Lung (tissue), 11 donors: ENCODE measurements at regions not wholly inside any gene's neighbourhood (a gene's known extent, or its start where the extent isn't known, plus 50 kb on each side); places are given as distances from the start of the nearest gene placed in this dataset.

Experiments used
- ATAC-seq: fragments of 200-7000 bp; cut with Tn5 transposase; one replicate; pipeline ENCODE4 v1.9.1; 2020; ENCODE audit warnings: moderate number of reproducible peaks; ENCODE audit not compliant: insufficient read depth, low FRiP score
- DNase-seq, 3 donors: peaks; one replicate each; pipeline ENCODE4 v3.0.0-alpha.2; 2013 to 2017
- H3K27ac ChIP-seq, 2 donors: one replicate each; pipeline ENCODE4 v1.5.1; 2013; ENCODE audit warnings: mild to moderate bottlenecking in 2 of 2, moderate library complexity in 2 of 2, control low read depth in 1 of 2, inconsistent platforms in 1 of 2, low read depth in 1 of 2, low read length in 1 of 2
- H3K27me3 ChIP-seq, 3 donors: one replicate each; pipeline ENCODE4 v1.5.1; 2013; ENCODE audit warnings: low read length in 2 of 3; ENCODE audit not compliant: control insufficient read depth in 3 of 3, insufficient read depth in 3 of 3
- H3K36me3 ChIP-seq, 4 donors: one replicate each; pipeline ENCODE4 v1.5.1; 2013; ENCODE audit warnings: low read length in 4 of 4, mild to moderate bottlenecking in 1 of 4, moderate library complexity in 1 of 4; ENCODE audit not compliant: control insufficient read depth in 4 of 4, insufficient read depth in 4 of 4
- H3K4me1 ChIP-seq, 5 donors: one replicate each; pipeline ENCODE4 v1.5.1; 2013; ENCODE audit warnings: low read length in 5 of 5, mild to moderate bottlenecking in 2 of 5, moderate library complexity in 1 of 5; ENCODE audit not compliant: control insufficient read depth in 5 of 5, insufficient read depth in 5 of 5
- H3K4me3 ChIP-seq: one replicate; pipeline ENCODE4 v1.5.1; 2013; ENCODE audit warnings: mild to moderate bottlenecking, control low read depth, moderate library complexity
- H3K9ac ChIP-seq, 2 donors: one replicate each; pipeline ENCODE4 v1.5.1; 2013; ENCODE audit warnings: low read length in 2 of 2, control low read depth in 1 of 2; ENCODE audit not compliant: insufficient read depth in 1 of 2
- H3K9me3 ChIP-seq, 4 donors: one replicate each; pipeline ENCODE4 v1.5.1; 2013; ENCODE audit warnings: low read length in 3 of 4, mild to moderate bottlenecking in 1 of 4, moderate library complexity in 1 of 4; ENCODE audit not compliant: control insufficient read depth in 4 of 4, insufficient read depth in 3 of 4
- WGBS, 2 donors: extraction: QIAGEN DNeasy Blood & Tissue Kit; methylation state at CpG; one replicate each; pipeline ENCODE4 v1.1.7; 2013; 5-methylcytosine and 5-hydroxymethylcytosine counted together
- TF ChIP-seq, protein P1 (sequence below): IDR thresholded peaks from 2 replicates; pipeline ENCODE4 v1.5.1; 2012; ENCODE audit warnings: mild to moderate bottlenecking; ENCODE audit errors: control extremely low read depth, extremely low read depth
- donor health status: control.
- donor health status: control.
- donor health status: Bipolar disorder and iron deficiency.
- donor health status: healthy.
- donor health status: DM: yes; HTN: yes; CAD: no.

DNA sequence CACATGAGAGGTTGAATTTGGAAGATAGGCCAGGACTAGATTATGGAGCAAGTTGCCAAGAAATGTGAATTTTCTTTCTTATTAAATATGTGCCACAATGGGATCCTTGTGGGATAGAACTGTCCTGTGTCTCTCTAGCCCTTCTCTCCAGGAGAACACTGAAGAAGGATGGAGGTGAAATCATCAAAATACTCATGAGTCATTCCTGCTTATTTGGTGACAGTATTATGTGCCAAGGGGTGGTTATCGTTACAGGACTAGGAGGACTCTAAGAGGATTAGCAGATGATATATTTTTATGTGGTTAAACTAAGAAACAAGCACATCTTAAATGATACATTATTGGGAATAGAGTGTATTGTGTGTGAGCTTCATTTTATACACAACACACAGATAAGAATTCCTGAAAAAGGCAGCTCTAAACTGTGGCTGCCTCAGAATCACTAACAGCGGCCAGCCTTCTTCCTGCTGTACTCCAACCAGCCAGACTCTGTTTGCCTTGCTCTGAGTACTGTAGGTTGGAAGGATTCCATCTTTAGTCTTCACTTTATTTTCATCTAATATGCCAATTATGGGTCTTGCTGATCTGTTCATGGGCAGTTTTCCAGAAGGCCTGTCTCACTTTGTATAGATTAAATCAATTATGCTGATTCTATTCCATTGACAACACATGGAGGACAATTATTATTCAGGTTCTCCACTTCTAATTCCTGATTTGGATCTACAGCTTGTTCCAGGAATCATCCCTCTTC lies 325.8 kb downstream of the ABCC12 start:
- ATAC-seq = no peak
- H3K4me1 ChIP-seq = no peaks in the 10 kb centered on the region
- H3K27ac ChIP-seq = no peak overlapping the region
- H3K36me3 ChIP-seq = no peaks in the 10 kb centered on the region
- no peaks in the 10 kb centered on the region for H3K27me3 ChIP-seq
- DNase-seq = no peak
- peaks cover 0 to 12% (median 4%) of the 10 kb centered on the region in 4 donors for H3K9me3 ChIP-seq
- 81 to 90% methylated on average over 2 of the region's 2 CpGs for WGBS, 2 donors
- H3K9ac ChIP-seq = no peak overlapping the region
- TF ChIP-seq, protein P1, sequence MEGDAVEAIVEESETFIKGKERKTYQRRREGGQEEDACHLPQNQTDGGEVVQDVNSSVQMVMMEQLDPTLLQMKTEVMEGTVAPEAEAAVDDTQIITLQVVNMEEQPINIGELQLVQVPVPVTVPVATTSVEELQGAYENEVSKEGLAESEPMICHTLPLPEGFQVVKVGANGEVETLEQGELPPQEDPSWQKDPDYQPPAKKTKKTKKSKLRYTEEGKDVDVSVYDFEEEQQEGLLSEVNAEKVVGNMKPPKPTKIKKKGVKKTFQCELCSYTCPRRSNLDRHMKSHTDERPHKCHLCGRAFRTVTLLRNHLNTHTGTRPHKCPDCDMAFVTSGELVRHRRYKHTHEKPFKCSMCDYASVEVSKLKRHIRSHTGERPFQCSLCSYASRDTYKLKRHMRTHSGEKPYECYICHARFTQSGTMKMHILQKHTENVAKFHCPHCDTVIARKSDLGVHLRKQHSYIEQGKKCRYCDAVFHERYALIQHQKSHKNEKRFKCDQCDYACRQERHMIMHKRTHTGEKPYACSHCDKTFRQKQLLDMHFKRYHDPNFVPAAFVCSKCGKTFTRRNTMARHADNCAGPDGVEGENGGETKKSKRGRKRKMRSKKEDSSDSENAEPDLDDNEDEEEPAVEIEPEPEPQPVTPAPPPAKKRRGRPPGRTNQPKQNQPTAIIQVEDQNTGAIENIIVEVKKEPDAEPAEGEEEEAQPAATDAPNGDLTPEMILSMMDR = no peak
- no peak overlapping the region for H3K4me3 ChIP-seq

DNA sequence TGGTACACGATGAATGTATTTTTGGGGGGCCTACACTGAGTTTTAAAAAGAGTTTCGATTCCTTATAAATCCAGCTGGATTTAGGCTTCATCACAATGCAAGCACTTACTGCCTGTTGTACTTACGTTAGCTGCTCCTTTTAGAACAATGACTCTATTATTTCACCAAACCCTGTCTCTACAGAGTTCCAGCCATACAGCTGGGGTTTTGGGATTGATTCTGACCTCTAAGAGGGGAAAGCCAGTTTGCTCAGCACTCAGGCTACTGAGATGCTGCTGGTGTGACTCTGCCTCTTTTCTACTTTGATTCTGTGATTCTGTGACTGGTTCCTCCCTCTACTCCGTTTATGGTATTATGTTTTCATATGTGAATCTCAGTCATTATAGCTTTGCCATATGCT lies 329.7 kb downstream of the ABCC12 start:
- ATAC-seq (no peak), DNase-seq (peak in 1 of 3 donors; percentile 9)
- Histone ChIP-seq H3K9ac (no peak overlapping the region), H3K27me3 (no peaks in the 10 kb centered on the region), H3K4me1 (no peaks in the 10 kb centered on the region), H3K27ac (no peak overlapping the region), H3K36me3 (no peaks in the 10 kb centered on the region), H3K9me3 (peaks cover 0 to 5% (median 1%) of the 10 kb centered on the region in 4 donors), H3K4me3 (no peak overlapping the region)
- TF ChIP-seq, protein P1 = no peak
- WGBS, 2 donors = 72 to 82% methylated on average over 4 of the region's 4 CpGs

DNA sequence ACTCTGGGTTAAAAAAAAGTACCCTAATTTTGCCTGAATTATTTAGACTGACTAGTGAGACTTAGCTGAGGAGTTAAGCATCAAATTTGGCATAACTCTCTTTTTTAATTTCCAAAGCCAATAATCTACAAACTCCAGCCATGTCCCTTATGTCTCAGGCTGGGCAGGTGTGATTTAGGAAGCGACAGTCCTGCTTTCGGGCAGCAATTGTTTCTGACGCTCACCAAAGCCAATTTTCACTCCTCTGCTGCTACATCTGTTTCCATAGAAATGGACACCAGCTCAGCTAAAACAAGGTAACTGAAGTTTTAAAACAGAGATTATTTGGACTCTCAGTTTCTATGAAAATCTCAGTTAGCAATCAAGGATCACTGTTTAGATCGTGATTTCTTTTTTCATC lies 338.7 kb downstream of the ABCC12 start:
- Histone ChIP-seq H3K9me3 (peaks cover 0 to 7% (median 0%) of the 10 kb centered on the region in 4 donors), H3K27me3 (no peaks in the 10 kb centered on the region), H3K4me3 (no peak overlapping the region), H3K4me1 (no peaks in the 10 kb centered on the region), H3K9ac (no peak overlapping the region), H3K27ac (no peak overlapping the region), H3K36me3 (no peaks in the 10 kb centered on the region)
- ATAC-seq (no peak), DNase-seq (no peak)
- TF ChIP-seq, protein P1 = no peak
- WGBS, 2 donors = 93 to 95% methylated on average over 4 of the region's 4 CpGs

DNA sequence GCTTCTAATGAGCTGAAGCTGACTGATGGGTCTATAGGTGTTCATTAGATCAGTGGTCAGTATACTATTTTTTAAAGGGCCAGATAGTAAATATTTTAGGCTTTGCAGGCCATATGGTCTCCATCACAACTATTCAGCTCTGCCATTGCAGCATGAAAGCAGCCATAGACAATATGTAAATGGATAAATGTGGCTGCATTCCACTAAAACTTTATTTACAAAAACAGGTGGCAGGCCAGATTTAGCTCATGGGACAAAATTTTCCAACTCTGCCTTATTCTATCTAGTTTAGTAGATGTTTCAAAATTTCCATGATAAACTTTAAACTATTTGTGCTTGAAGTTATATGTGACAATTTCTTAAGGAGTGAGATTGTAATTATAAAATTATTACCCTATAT lies 339.3 kb downstream of the ABCC12 start:
- ATAC-seq = no peak
- no peak overlapping the region for H3K4me3 ChIP-seq
- TF ChIP-seq, protein P1 = no peak
- no peak overlapping the region for H3K27ac ChIP-seq
- no peaks in the 10 kb centered on the region for H3K36me3 ChIP-seq
- DNase-seq = no peak
- H3K9ac ChIP-seq = no peak overlapping the region
- H3K4me1 ChIP-seq = no peaks in the 10 kb centered on the region
- H3K9me3 ChIP-seq = peaks cover 0 to 7% (median 0%) of the 10 kb centered on the region in 4 donors
- no peaks in the 10 kb centered on the region for H3K27me3 ChIP-seq
